ENCODE measurements at regions not wholly inside any gene's neighbourhood (a gene's known extent, or its start where the extent isn't known, plus 50 kb on each side); places are given as distances from the start of the nearest gene placed in this dataset.

- no peak for TF ChIP-seq PRDM15 (CRISPR knock-in tag; IDR thresholded peaks at IDR 0.05)
- TF ChIP-seq IRF4 (IDR thresholded peaks at IDR 0.05; ENCODE audit: low read depth, low read length): no peak
- TF ChIP-seq SIN3A (IDR thresholded peaks at IDR 0.05; ENCODE audit: low read depth, low read length): no peak
- no peak for TF ChIP-seq ZNF592 (IDR thresholded peaks at IDR 0.05)
- TF ChIP-seq ZSCAN29 (IDR thresholded peaks at IDR 0.05): no peak
- TF ChIP-seq HSF1 (IDR thresholded peaks at IDR 0.05; ENCODE audit: low read depth, low read length): no peak
- TF ChIP-seq MYB (IDR thresholded peaks at IDR 0.05; ENCODE audit: borderline replicate concordance, low read depth, low read length): no peak
- no peak for TF ChIP-seq FOS (IDR thresholded peaks at IDR 0.05; ENCODE audit: borderline replicate concordance, extremely low read depth, insufficient read length)
Observed at GRCh38 chr1:218588540-218589172, 243.5 kb downstream of the TGFB2 start (continued).

All from GM12878 (cell line).